Endodermal cell (in vitro differentiated cells): ENCODE measurements at regions not wholly inside any gene's neighbourhood (a gene's known extent, or its start where the extent isn't known, plus 50 kb on each side); places are given as distances from the start of the nearest gene placed in this dataset.

ENCODE experiments used
- DNase-seq: peaks from one replicate; pipeline ENCODE4 v3.0.0-alpha.2; 2017
- H3K27ac ChIP-seq: 2 replicates; pipeline ENCODE4 v1.5.1; 2013; ENCODE audit warnings: mild to moderate bottlenecking, low read depth, low read length, moderate library complexity
- H3K27me3 ChIP-seq: 2 replicates; pipeline ENCODE4 v1.6.1; 2013; ENCODE audit warnings: mild to moderate bottlenecking, low read length, moderate library complexity; ENCODE audit not compliant: insufficient read depth, control insufficient read depth, poor library complexity, severe bottlenecking
- H3K36me3 ChIP-seq: 2 replicates; pipeline ENCODE4 v1.7.0; 2013; ENCODE audit warnings: mild to moderate bottlenecking, low read length, moderate library complexity; ENCODE audit not compliant: control insufficient read depth, insufficient read depth
- H3K4me1 ChIP-seq: one replicate; pipeline ENCODE4 v1.7.0; 2013; ENCODE audit warnings: low read length; ENCODE audit not compliant: control insufficient read depth, insufficient read depth
- H3K4me3 ChIP-seq: 2 replicates; pipeline ENCODE4 v1.5.1; 2013; ENCODE audit warnings: mild to moderate bottlenecking, low read length, moderate library complexity
- H3K9ac ChIP-seq: 2 replicates; pipeline ENCODE4 v1.6.1; 2013; ENCODE audit warnings: mild to moderate bottlenecking, low read length, moderate library complexity; ENCODE audit not compliant: poor library complexity, severe bottlenecking; ENCODE audit errors: extremely low read depth
- H3K9me3 ChIP-seq: 2 replicates; pipeline ENCODE4 v1.6.1; 2013; ENCODE audit warnings: mild to moderate bottlenecking, low read length, moderate library complexity; ENCODE audit not compliant: control insufficient read depth
- H3K27ac Mint-ChIP-seq: 2 replicates; pipeline ENCODE4 v1.8.0; 2020; ENCODE audit warnings: mixed read lengths
- H3K27me3 Mint-ChIP-seq: 2 replicates; pipeline ENCODE4 v1.8.0; 2021; ENCODE audit warnings: mild to moderate bottlenecking, mixed read lengths; ENCODE audit not compliant: insufficient read depth
- H3K36me3 Mint-ChIP-seq: 2 replicates; pipeline ENCODE4 v1.8.0; 2020; ENCODE audit warnings: low read depth, mixed read lengths
- H3K4me1 Mint-ChIP-seq: 2 replicates; pipeline ENCODE4 v1.8.0; 2020; ENCODE audit warnings: mixed read lengths
- H3K4me3 Mint-ChIP-seq: 2 replicates; pipeline ENCODE4 v1.8.0; 2020; ENCODE audit warnings: mild to moderate bottlenecking, moderate library complexity, mixed read lengths
- H3K9me3 Mint-ChIP-seq: 2 replicates; pipeline ENCODE4 v1.8.0; 2020; ENCODE audit warnings: mild to moderate bottlenecking, mixed read lengths
- WGBS, 2 experiments: methylation state at CpG; one replicate each; pipeline versions ENCODE4 v1.1.5 to v1.1.7; 2013; ENCODE audit warnings: missing lambda C conversion rate in 2 of 2, mixed read lengths in 1 of 2; ENCODE audit not compliant: insufficient coverage in 1 of 2, insufficient read length in 1 of 2; 5-methylcytosine and 5-hydroxymethylcytosine counted together
- TF ChIP-seq, protein P1 (sequence below): fragments of 200-600 bp; sonication (generic); conservative IDR thresholded peaks from 2 replicates; pipeline ENCODE4 v1.5.0; 2021; ENCODE audit warnings: antibody characterized with exemption, mild to moderate bottlenecking

- 89% methylated on average over 3 to 11 of the region's 12 CpGs for WGBS, 2 experiments
- TF ChIP-seq, protein P1, sequence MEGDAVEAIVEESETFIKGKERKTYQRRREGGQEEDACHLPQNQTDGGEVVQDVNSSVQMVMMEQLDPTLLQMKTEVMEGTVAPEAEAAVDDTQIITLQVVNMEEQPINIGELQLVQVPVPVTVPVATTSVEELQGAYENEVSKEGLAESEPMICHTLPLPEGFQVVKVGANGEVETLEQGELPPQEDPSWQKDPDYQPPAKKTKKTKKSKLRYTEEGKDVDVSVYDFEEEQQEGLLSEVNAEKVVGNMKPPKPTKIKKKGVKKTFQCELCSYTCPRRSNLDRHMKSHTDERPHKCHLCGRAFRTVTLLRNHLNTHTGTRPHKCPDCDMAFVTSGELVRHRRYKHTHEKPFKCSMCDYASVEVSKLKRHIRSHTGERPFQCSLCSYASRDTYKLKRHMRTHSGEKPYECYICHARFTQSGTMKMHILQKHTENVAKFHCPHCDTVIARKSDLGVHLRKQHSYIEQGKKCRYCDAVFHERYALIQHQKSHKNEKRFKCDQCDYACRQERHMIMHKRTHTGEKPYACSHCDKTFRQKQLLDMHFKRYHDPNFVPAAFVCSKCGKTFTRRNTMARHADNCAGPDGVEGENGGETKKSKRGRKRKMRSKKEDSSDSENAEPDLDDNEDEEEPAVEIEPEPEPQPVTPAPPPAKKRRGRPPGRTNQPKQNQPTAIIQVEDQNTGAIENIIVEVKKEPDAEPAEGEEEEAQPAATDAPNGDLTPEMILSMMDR = no peak
- H3K4me1 ChIP-seq = no peaks in the 10 kb centered on the region
- Mint-ChIP-seq H3K27ac (no peak overlapping the region), H3K4me1 (peaks cover 17% of the 10 kb centered on the region), H3K4me3 (no peak overlapping the region), H3K36me3 (no peaks in the 10 kb centered on the region), H3K27me3 (peaks cover 2% of the 10 kb centered on the region), H3K9me3 (peaks cover 11% of the 10 kb centered on the region)
- H3K9ac ChIP-seq = no peak overlapping the region
- no peak overlapping the region for H3K27ac ChIP-seq
- no peaks in the 10 kb centered on the region for H3K27me3 ChIP-seq
- no peak for DNase-seq
- H3K36me3 ChIP-seq = no peaks in the 10 kb centered on the region
- H3K9me3 ChIP-seq = peaks cover 14% of the 10 kb centered on the region
- no peak overlapping the region for H3K4me3 ChIP-seq
Measured at GRCh38 chr15:70602834-70603560, 160.4 kb downstream of the UACA start.

- no peak for DNase-seq
- 95 to 97% methylated on average over 3 to 4 of the region's 4 CpGs for WGBS, 2 experiments
- TF ChIP-seq, protein P1 = no peak
- Histone ChIP-seq H3K4me3 (no peak overlapping the region), H3K27ac (no peak overlapping the region), H3K9ac (no peak overlapping the region), H3K27me3 (no peaks in the 10 kb centered on the region), H3K4me1 (no peaks in the 10 kb centered on the region), H3K36me3 (no peaks in the 10 kb centered on the region), H3K9me3 (peaks cover 14% of the 10 kb centered on the region)
- no peak overlapping the region for H3K4me3 Mint-ChIP-seq
- H3K9me3 Mint-ChIP-seq = peaks cover 11% of the 10 kb centered on the region
- H3K27ac Mint-ChIP-seq = no peak overlapping the region
- H3K27me3 Mint-ChIP-seq = peaks cover 2% of the 10 kb centered on the region
- no peaks in the 10 kb centered on the region for H3K36me3 Mint-ChIP-seq
- H3K4me1 Mint-ChIP-seq = peaks cover 17% of the 10 kb centered on the region
Measured at GRCh38 chr15:70602281-70602680, 161.1 kb downstream of the UACA start.

- Histone ChIP-seq H3K9ac (no peak overlapping the region), H3K4me1 (no peaks in the 10 kb centered on the region), H3K9me3 (peaks cover 27% of the 10 kb centered on the region), H3K36me3 (no peaks in the 10 kb centered on the region), H3K4me3 (no peak overlapping the region), H3K27ac (no peak overlapping the region), H3K27me3 (no peaks in the 10 kb centered on the region)
- H3K36me3 Mint-ChIP-seq = no peaks in the 10 kb centered on the region
- 88 to 100% methylated on average over 1 to 2 of the region's 3 CpGs for WGBS, 2 experiments
- TF ChIP-seq, protein P1 = no peak
- H3K27me3 Mint-ChIP-seq = no peaks in the 10 kb centered on the region
- H3K9me3 Mint-ChIP-seq = peaks cover 26% of the 10 kb centered on the region
- H3K4me1 Mint-ChIP-seq = peaks cover 4% of the 10 kb centered on the region
- DNase-seq = no peak
- H3K27ac Mint-ChIP-seq = no peak overlapping the region
- no peak overlapping the region for H3K4me3 Mint-ChIP-seq
Measured at GRCh38 chr15:70597945-70598344, 165.4 kb downstream of the UACA start.
